ENCODE measurements at regions not wholly inside any gene's neighbourhood (a gene's known extent, or its start where the extent isn't known, plus 50 kb on each side); places are given as distances from the start of the nearest gene placed in this dataset.

- in situ Hi-C loops (cut with MboI; ENCODE audit: low pct_ligation_motif_present in 1 of 4, low pct_unique_long_range_greater_than_20kb in 1 of 4, low sequenced_read_pairs in 3 of 4) (no loop called here), intact Hi-C loops (cut with DNase I; ENCODE audit: low total_unique reads) (no loop called here)
- no peaks in the 10 kb centered on the region for H3K9me3 ChIP-seq
- 66 to 72% methylated on average over 3 to 4 of the region's 4 CpGs for WGBS, 2 donors (ENCODE audit: low coverage in 1 of 2)
- no peaks in the 10 kb centered on the region for H3K4me1 ChIP-seq
- peaks cover 5% of the 10 kb centered on the region for H3K27me3 ChIP-seq
- no peaks in the 10 kb centered on the region for H3K36me3 ChIP-seq
- H3K27ac ChIP-seq: no peak overlapping the region
- no peak overlapping the region for H3K4me3 ChIP-seq
- TF ChIP-seq EP300 (IDR thresholded peaks at IDR 0.05; ENCODE audit: low read depth): no peak
- TF ChIP-seq POLR2A (IDR thresholded peaks at IDR 0.05): no peak
- no peak for TF ChIP-seq POLR2AphosphoS5 (IDR thresholded peaks at IDR 0.05)
- no peak for TF ChIP-seq CTCF (IDR thresholded peaks at IDR 0.05)
- DNase-seq: no peak
Observed at GRCh38 chr16:51755577-51756355, 604.7 kb upstream of the SALL1 start.

- no peak overlapping the region for H3K4me3 ChIP-seq
- H3K4me1 ChIP-seq: no peaks in the 10 kb centered on the region
- no peak overlapping the region for H3K27ac ChIP-seq
- H3K27me3 ChIP-seq: peaks cover 5% of the 10 kb centered on the region
- no peak for TF ChIP-seq CTCF (IDR thresholded peaks at IDR 0.05)
- no peak for TF ChIP-seq EP300 (IDR thresholded peaks at IDR 0.05; ENCODE audit: low read depth)
- no peak for TF ChIP-seq POLR2AphosphoS5 (IDR thresholded peaks at IDR 0.05)
- TF ChIP-seq POLR2A (IDR thresholded peaks at IDR 0.05): no peak
- DNase-seq: no peak
- 40 to 49% methylated on average over 4 to 12 of the region's 12 CpGs for WGBS, 2 donors (ENCODE audit: low coverage in 1 of 2)
- intact Hi-C loops (cut with DNase I; ENCODE audit: low total_unique reads): no loop called here
- H3K36me3 ChIP-seq: no peaks in the 10 kb centered on the region
- no peaks in the 10 kb centered on the region for H3K9me3 ChIP-seq
- in situ Hi-C loops (cut with MboI; ENCODE audit: low pct_ligation_motif_present in 1 of 4, low pct_unique_long_range_greater_than_20kb in 1 of 4, low sequenced_read_pairs in 3 of 4): no loop called here
Observed at GRCh38 chr16:51755039-51755501, 604.0 kb upstream of the SALL1 start.

GRCh38 chr16:51753467-51754127, 602.5 kb upstream of the SALL1 start:
- 22 to 49% methylated on average over 1 of the region's 1 CpG for WGBS, 2 donors (ENCODE audit: low coverage in 1 of 2)
- Histone ChIP-seq H3K4me1 (no peaks in the 10 kb centered on the region), H3K36me3 (no peaks in the 10 kb centered on the region), H3K9me3 (no peaks in the 10 kb centered on the region), H3K4me3 (no peak overlapping the region), H3K27me3 (peaks cover 5% of the 10 kb centered on the region), H3K27ac (no peak overlapping the region)
- in situ Hi-C loops (cut with MboI; ENCODE audit: low pct_ligation_motif_present in 1 of 4, low pct_unique_long_range_greater_than_20kb in 1 of 4, low sequenced_read_pairs in 3 of 4) (no loop called here), intact Hi-C loops (cut with DNase I; ENCODE audit: low total_unique reads) (no loop called here)
- no peak for DNase-seq
- no peak for TF ChIP-seq EP300 (IDR thresholded peaks at IDR 0.05; ENCODE audit: low read depth)
- TF ChIP-seq POLR2AphosphoS5 (IDR thresholded peaks at IDR 0.05): no peak
- TF ChIP-seq POLR2A (IDR thresholded peaks at IDR 0.05): no peak
- TF ChIP-seq CTCF (IDR thresholded peaks at IDR 0.05): no peak

- no peak for DNase-seq
- intact Hi-C loops (cut with DNase I; ENCODE audit: low total_unique reads) (no loop called here), in situ Hi-C loops (cut with MboI; ENCODE audit: low pct_ligation_motif_present in 1 of 4, low pct_unique_long_range_greater_than_20kb in 1 of 4, low sequenced_read_pairs in 3 of 4) (no loop called here)
- Histone ChIP-seq H3K4me1 (no peaks in the 10 kb centered on the region), H3K9me3 (no peaks in the 10 kb centered on the region), H3K27ac (no peak overlapping the region), H3K27me3 (peaks cover 5% of the 10 kb centered on the region), H3K36me3 (no peaks in the 10 kb centered on the region), H3K4me3 (no peak overlapping the region)
- TF ChIP-seq CTCF (IDR thresholded peaks at IDR 0.05) (no peak), POLR2AphosphoS5 (IDR thresholded peaks at IDR 0.05) (no peak), POLR2A (IDR thresholded peaks at IDR 0.05) (no peak), EP300 (IDR thresholded peaks at IDR 0.05; ENCODE audit: low read depth) (no peak)
- WGBS, 2 donors (ENCODE audit: low coverage in 1 of 2): 74 to 80% methylated on average over 2 to 3 of the region's 3 CpGs
Observed at GRCh38 chr16:51752438-51752995, 601.4 kb upstream of the SALL1 start.

Measured in transverse colon (tissue), 4 donors.